ENCODE measurements at regions not wholly inside any gene's neighbourhood (a gene's known extent, or its start where the extent isn't known, plus 50 kb on each side); places are given as distances from the start of the nearest gene placed in this dataset.

DNA sequence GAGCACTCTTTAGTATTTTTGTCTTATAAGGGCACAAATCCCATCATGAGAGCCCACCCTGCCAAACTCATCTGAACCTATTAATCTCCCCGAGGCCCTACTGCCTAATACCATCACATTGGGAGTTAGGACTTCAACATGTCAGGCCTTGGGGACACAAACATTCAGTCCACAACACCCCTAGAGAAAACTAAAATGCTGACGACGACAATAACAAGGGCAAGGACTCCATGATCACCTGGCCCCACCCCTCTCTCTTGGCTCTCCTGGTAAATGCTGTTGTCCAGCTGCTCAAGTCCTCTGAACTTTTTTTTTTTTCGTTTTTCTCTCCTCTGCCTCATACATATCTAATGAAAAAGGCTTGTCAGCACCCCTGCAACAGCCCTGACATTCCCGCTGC lies 118.8 kb upstream of the MKI67 start:
- Histone ChIP-seq H3K27me3 (ENCODE audit: control insufficient read depth in 3 of 3, insufficient read depth in 3 of 3, low read length in 2 of 3) (no peaks in the 10 kb centered on the region), H3K27ac (ENCODE audit: low read depth in 1 of 2, low read length in 1 of 2) (no peak overlapping the region), H3K9ac (ENCODE audit: insufficient read depth in 1 of 2, low read length in 2 of 2) (no peak overlapping the region), H3K9me3 (ENCODE audit: control insufficient read depth in 4 of 4, insufficient read depth in 3 of 4, low read length in 3 of 4) (no peaks in the 10 kb centered on the region), H3K4me1 (ENCODE audit: control insufficient read depth in 5 of 5, insufficient read depth in 5 of 5, low read length in 5 of 5) (no peaks in the 10 kb centered on the region), H3K36me3 (ENCODE audit: control insufficient read depth in 4 of 4, insufficient read depth in 4 of 4, low read length in 4 of 4) (no peaks in the 10 kb centered on the region), H3K4me3 (no peak overlapping the region)
- DNase-seq (no peak), ATAC-seq (ENCODE audit: insufficient read depth, low FRiP score) (no peak)
- 82 to 83% methylated on average over 5 of the region's 5 CpGs for WGBS, 2 donors
- TF ChIP-seq, protein P1, sequence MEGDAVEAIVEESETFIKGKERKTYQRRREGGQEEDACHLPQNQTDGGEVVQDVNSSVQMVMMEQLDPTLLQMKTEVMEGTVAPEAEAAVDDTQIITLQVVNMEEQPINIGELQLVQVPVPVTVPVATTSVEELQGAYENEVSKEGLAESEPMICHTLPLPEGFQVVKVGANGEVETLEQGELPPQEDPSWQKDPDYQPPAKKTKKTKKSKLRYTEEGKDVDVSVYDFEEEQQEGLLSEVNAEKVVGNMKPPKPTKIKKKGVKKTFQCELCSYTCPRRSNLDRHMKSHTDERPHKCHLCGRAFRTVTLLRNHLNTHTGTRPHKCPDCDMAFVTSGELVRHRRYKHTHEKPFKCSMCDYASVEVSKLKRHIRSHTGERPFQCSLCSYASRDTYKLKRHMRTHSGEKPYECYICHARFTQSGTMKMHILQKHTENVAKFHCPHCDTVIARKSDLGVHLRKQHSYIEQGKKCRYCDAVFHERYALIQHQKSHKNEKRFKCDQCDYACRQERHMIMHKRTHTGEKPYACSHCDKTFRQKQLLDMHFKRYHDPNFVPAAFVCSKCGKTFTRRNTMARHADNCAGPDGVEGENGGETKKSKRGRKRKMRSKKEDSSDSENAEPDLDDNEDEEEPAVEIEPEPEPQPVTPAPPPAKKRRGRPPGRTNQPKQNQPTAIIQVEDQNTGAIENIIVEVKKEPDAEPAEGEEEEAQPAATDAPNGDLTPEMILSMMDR (IDR thresholded peaks at IDR 0.05; ENCODE audit: control extremely low read depth, extremely low read depth) = no peak

DNA sequence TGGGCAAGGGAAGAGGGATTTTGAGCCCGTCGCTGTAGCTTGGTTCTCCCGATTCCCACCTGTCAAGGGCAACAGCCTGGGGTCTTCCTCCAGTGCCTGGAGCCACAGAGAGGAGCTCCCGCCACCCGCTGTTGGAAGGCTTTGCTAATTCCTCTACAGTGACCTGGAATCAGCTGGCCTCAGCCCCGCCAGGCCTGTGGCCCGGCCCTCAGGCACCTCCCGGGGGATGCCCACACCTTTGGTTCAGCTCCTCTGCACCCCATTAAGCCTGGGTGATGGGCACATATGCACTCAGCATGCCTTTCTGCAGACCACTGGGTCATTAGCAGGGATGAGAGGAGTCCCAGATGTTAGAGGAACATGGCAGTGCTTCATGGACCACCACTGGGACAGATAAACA lies 121.4 kb upstream of the MKI67 start:
- H3K4me3 ChIP-seq = no peak overlapping the region
- H3K9ac ChIP-seq (ENCODE audit: insufficient read depth in 1 of 2, low read length in 2 of 2) = no peak overlapping the region
- no peak for DNase-seq
- peaks cover 0 to 5% (median 2%) of the 10 kb centered on the region in 3 donors for H3K27me3 ChIP-seq (ENCODE audit: control insufficient read depth in 3 of 3, insufficient read depth in 3 of 3, low read length in 2 of 3)
- no peak for ATAC-seq (ENCODE audit: insufficient read depth, low FRiP score)
- H3K9me3 ChIP-seq (ENCODE audit: control insufficient read depth in 4 of 4, insufficient read depth in 3 of 4, low read length in 3 of 4) = no peaks in the 10 kb centered on the region
- 92 to 95% methylated on average over 8 of the region's 8 CpGs for WGBS, 2 donors
- no peak overlapping the region for H3K27ac ChIP-seq (ENCODE audit: low read depth in 1 of 2, low read length in 1 of 2)
- TF ChIP-seq, protein P1 (IDR thresholded peaks at IDR 0.05; ENCODE audit: control extremely low read depth, extremely low read depth) = no peak
- H3K4me1 ChIP-seq (ENCODE audit: control insufficient read depth in 5 of 5, insufficient read depth in 5 of 5, low read length in 5 of 5) = no peaks in the 10 kb centered on the region
- no peaks in the 10 kb centered on the region for H3K36me3 ChIP-seq (ENCODE audit: control insufficient read depth in 4 of 4, insufficient read depth in 4 of 4, low read length in 4 of 4)

DNA sequence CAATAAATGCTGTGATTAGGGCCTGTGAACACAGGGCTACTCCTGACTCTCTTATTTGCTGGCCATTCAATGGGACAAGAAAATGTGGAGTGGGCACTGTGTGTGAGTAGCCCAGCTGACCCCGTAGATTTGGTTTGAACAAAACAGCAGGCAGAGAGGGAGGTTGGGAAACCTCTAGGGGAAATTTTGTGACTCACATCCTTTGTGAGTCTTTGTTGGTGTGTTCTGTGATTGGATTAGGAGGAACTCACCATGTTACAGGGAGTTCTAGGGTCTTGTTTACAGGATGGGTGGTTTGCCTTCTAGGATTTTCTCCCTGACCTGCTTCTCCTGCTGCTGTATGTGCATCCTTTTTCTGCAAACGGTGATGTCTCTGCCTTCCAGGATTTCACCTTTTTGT lies 128.3 kb upstream of the MKI67 start:
- DNase-seq (no peak), ATAC-seq (ENCODE audit: insufficient read depth, low FRiP score) (no peak)
- H3K36me3 ChIP-seq (ENCODE audit: control insufficient read depth in 4 of 4, insufficient read depth in 4 of 4, low read length in 4 of 4) = no peaks in the 10 kb centered on the region
- no peak overlapping the region for H3K27ac ChIP-seq (ENCODE audit: low read depth in 1 of 2, low read length in 1 of 2)
- H3K4me1 ChIP-seq (ENCODE audit: control insufficient read depth in 5 of 5, insufficient read depth in 5 of 5, low read length in 5 of 5) = no peaks in the 10 kb centered on the region
- TF ChIP-seq, protein P1 (IDR thresholded peaks at IDR 0.05; ENCODE audit: control extremely low read depth, extremely low read depth) = no peak
- WGBS, 2 donors = 55 to 60% methylated on average over 2 of the region's 2 CpGs
- H3K9me3 ChIP-seq (ENCODE audit: control insufficient read depth in 4 of 4, insufficient read depth in 3 of 4, low read length in 3 of 4) = no peaks in the 10 kb centered on the region
- H3K4me3 ChIP-seq = no peak overlapping the region
- no peak overlapping the region for H3K9ac ChIP-seq (ENCODE audit: insufficient read depth in 1 of 2, low read length in 2 of 2)
- peaks cover 0 to 8% (median 4%) of the 10 kb centered on the region in 3 donors for H3K27me3 ChIP-seq (ENCODE audit: control insufficient read depth in 3 of 3, insufficient read depth in 3 of 3, low read length in 2 of 3)

DNA sequence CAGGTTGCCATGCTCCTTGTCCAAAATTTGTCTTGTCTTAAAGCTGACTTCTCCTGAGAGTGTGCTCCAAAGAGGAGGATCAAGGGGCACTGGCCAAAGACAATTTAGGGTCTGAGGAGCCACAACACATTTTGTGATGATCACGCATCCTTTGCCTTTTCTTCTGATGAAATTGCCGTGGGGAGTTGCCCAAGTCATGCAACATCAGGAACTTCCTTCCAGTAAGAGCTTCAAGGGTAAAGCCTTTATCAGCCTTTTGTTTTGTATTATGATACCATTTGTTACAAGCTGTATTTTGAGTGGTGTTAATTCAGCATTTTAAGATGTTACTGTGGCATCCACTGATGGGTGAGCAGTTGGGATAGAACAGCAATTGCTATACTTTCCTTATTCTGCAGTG lies 131.2 kb upstream of the MKI67 start:
- Histone ChIP-seq H3K27ac (ENCODE audit: low read depth in 1 of 2, low read length in 1 of 2) (no peak overlapping the region), H3K4me1 (ENCODE audit: control insufficient read depth in 5 of 5, insufficient read depth in 5 of 5, low read length in 5 of 5) (no peaks in the 10 kb centered on the region), H3K9me3 (ENCODE audit: control insufficient read depth in 4 of 4, insufficient read depth in 3 of 4, low read length in 3 of 4) (peaks cover 0 to 12% (median 0%) of the 10 kb centered on the region in 4 donors), H3K9ac (ENCODE audit: insufficient read depth in 1 of 2, low read length in 2 of 2) (no peak overlapping the region), H3K27me3 (ENCODE audit: control insufficient read depth in 3 of 3, insufficient read depth in 3 of 3, low read length in 2 of 3) (peaks cover 0 to 4% (median 3%) of the 10 kb centered on the region in 3 donors), H3K4me3 (no peak overlapping the region), H3K36me3 (ENCODE audit: control insufficient read depth in 4 of 4, insufficient read depth in 4 of 4, low read length in 4 of 4) (no peaks in the 10 kb centered on the region)
- TF ChIP-seq, protein P1 (IDR thresholded peaks at IDR 0.05; ENCODE audit: control extremely low read depth, extremely low read depth) = no peak
- no peak for DNase-seq
- 41 to 77% methylated on average over 2 of the region's 2 CpGs for whole genome bisulfite sequencing, 2 donors
- no peak for ATAC-seq (ENCODE audit: insufficient read depth, low FRiP score)

All from lung (tissue), 11 donors.